HFF-Myc (cell line): ENCODE measurements at regions not wholly inside any gene's neighbourhood (a gene's known extent, or its start where the extent isn't known, plus 50 kb on each side); places are given as distances from the start of the nearest gene placed in this dataset.

ENCODE experiments used
- DNase-seq: peaks from one replicate; pipeline ENCODE4 v3.0.0-alpha.2; 2011; ENCODE audit warnings: low read depth; ENCODE audit errors: extremely low read depth
- H3K4me3 ChIP-seq: replicated peaks from 2 replicates; pipeline ENCODE4 v1.5.1; 2011; ENCODE audit warnings: low read depth, mild to moderate bottlenecking, control low read depth, low read length
- TF ChIP-seq, protein P1 (sequence below): IDR thresholded peaks from 2 replicates; pipeline ENCODE4 v1.5.1; 2012; ENCODE audit warnings: mild to moderate bottlenecking, low read depth, low read length, control low read depth; ENCODE audit errors: missing control alignments

DNA sequence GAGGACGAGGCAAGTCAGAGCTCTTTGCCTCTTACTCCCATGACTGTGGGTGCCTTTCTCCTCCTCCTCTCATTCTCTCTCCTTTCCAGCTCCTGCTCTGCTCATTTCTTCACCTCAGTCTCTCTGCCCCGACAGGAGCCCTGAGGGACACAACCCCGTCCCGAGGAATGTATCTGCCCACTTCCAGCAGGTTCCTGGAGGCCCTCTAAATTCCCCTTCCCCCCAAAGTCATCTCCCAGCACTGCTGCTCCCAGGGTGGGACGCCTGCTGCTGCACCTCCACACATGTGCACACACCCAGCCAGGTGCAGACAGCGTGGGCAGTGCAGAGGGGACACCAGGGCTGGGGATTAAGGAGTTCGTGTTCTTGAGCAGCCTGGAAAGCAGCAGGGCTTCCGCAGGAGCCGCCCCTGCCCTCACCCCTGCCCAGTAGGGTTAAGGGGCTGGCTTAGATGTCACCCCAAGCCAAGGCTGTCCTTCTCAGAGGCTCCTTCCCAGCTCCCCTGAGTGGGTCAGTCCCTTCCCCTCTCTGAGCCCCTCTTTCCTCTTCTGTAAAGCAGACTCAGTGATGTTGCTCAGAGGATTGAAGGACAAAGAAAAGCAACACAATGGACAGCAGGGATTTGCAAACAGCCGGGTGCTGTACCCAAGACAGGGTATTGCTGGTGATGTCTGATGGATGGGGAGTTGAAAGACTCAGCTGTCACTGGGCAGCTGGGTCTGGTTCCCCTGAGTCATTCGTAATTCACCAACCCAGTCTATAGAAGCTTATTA, 346.0 kb downstream of the MATN1 start:
- no peak overlapping the region for H3K4me3 ChIP-seq
- no peak for DNase-seq
- TF ChIP-seq, protein P1, sequence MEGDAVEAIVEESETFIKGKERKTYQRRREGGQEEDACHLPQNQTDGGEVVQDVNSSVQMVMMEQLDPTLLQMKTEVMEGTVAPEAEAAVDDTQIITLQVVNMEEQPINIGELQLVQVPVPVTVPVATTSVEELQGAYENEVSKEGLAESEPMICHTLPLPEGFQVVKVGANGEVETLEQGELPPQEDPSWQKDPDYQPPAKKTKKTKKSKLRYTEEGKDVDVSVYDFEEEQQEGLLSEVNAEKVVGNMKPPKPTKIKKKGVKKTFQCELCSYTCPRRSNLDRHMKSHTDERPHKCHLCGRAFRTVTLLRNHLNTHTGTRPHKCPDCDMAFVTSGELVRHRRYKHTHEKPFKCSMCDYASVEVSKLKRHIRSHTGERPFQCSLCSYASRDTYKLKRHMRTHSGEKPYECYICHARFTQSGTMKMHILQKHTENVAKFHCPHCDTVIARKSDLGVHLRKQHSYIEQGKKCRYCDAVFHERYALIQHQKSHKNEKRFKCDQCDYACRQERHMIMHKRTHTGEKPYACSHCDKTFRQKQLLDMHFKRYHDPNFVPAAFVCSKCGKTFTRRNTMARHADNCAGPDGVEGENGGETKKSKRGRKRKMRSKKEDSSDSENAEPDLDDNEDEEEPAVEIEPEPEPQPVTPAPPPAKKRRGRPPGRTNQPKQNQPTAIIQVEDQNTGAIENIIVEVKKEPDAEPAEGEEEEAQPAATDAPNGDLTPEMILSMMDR = no peak

DNA sequence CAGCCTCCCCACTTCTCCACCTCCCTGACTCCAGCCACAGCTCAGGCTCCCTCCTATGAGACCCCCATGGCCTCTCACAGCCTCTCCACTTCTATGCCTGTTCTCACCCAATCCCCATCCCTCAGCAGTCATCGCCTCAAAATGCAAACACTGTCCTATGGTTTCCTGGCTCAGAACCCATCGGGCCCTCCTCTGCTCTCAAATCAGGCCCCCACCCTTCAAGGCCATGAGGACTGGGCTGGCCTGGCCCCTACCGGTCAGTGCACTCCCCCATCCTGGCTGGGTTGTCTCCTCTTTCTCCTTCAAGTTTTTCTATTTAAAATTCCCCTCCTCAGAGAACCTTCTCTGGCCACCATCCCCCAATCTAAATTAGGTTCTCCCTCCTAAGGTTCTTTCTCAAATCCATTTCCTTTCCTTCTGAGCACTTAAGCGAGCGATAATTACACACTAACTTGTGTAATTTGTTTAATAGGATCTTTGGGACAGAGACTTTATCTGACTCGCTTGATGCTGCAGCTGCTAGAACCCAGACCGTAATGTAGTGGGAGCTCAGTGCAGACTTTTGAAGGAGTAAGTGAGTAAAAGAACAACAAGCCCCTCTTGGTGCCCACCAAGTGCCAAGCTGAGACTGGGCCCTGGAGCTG, 347.2 kb downstream of the MATN1 start:
- TF ChIP-seq, protein P1 = no peak
- no peak overlapping the region for H3K4me3 ChIP-seq
- DNase-seq = no peak

DNA sequence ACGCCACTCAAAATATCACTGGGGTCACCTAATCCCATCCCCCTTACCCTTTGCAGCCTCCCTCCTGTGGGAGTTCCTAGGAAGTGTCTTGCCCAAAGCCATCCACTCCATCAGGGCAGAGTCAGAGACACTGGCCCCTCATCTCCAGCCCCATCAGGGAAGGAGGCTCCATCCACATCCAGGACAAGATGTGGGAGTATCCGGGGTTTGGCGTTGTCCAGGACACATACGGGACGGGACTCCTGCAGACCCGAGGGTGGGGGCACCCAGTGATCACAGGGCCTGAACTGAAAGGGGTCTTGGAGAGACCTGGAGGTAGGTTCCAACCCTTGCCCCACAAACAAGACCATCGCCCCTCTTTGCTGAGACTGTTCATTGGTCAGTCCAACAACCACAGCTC, 348.2 kb downstream of the MATN1 start:
- no peak overlapping the region for H3K4me3 ChIP-seq
- no peak for DNase-seq
- TF ChIP-seq, protein P1 = no peak

DNA sequence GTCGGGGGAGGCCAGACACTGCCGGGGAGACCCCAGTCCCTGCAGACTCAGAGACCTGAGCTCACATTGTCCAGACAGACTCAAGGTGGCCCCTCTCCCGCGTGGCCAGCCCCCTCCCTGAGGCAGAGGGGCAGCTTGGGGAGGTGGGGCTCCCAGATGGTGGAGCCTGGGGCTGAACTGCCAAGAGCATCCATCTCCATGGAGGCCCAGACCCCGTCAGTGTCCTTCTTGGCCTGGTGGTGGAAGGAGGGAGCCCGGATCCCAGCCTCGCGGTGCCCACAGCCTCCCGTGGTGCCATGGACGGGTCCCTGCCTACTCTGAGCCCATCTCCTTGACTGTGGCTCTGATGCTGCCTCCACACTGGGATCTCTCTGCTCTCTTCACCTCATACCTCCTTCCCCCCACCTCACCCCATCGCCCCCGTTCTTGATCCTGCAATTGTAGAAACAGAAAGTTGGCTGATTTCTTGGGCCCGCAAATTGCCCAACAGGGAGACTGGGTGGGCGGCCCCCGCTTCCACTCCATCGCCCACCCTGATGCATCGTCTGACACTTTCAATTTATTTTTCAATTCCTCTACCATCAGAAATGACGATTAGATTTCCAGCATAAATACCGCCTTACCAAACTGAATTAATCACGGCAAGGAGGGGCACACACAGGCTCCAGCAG, 348.9 kb downstream of the MATN1 start:
- H3K4me3 ChIP-seq = no peak overlapping the region
- no peak for DNase-seq
- TF ChIP-seq, protein P1 = no peak

DNA sequence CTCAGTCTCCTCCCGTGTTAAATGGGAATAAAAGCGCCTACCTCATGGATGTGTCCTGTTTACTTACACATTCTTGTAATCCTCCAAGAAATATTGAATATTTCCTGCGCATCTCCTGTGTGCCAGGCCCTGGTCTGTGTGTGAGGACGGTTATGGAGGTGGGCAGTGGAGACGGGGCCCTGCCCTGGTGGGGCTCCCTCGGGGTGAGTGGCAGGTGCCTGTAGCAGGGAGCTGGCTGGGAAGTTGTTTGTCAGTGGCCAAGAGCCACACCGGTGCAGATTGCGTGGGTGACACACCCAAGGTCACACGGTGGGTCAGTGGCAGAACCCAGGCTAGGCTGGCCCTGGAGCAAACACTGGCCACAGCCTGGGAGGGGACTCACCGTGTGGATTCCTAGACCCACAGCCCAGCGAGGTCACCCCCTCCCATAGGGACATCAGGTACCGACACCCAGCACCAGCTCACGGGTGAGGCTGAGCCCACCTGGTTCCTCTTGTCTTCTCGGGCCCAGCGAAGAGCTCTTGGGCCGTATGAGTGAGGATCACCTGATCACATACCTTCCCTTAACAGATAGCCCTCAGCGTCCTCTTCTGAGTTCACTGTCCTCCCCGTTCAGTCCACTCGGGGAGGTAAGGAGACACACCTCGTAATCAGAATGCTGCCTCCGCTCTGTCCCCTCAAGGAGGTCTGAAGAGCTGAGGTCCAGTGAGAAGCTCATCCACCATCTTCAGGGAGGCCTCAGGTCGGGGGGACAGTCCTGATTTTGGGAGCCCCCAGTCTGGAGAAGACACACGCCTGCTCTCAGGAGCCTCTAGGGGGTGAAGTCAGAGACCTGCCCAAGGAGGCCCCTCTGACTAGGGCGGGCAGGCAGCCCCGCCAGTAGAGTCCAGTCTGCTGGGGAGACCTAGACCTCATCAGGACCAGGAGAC, 349.6 kb downstream of the MATN1 start:
- TF ChIP-seq, protein P1 = no peak
- DNase-seq = no peak
- H3K4me3 ChIP-seq = no peak overlapping the region

DNA sequence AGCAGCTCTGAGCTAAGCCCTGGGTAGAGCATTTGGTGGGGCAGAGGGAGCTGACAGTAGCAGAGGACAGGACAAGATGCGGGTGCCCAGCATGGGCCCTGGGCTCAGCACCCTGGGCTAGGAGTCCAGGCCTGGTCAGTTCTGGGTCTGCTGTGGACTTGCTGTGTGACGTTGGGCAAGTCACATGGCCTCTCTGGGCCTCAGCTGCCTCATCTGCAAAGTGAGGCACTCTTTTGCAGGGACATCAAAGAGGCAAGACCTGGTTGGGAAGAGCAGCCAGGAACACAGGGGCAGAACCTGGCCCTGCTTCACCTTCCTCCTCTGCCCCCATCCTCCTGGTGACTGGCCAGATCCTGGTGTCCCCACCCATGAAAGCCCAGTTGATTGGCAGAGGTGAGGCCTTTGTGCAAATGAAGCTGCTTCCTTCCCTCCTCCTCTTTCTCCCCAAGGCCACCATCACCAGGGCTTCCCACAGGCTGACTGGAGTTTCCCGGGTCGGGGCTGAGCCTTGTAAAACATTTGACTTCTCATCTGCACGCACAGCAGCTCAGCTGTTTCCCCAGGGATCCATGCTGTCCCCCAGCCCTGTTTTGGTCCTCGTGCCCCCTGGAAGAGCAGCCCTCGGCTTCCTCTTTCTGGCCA, 350.5 kb downstream of the MATN1 start:
- TF ChIP-seq, protein P1 = no peak
- no peak for DNase-seq

More for the DNA sequence above, 350.5 kb downstream of the MATN1 start:
- H3K4me3 ChIP-seq = no peak overlapping the region
